ENCODE measurements at regions not wholly inside any gene's neighbourhood (a gene's known extent, or its start where the extent isn't known, plus 50 kb on each side); places are given as distances from the start of the nearest gene placed in this dataset.

DNA sequence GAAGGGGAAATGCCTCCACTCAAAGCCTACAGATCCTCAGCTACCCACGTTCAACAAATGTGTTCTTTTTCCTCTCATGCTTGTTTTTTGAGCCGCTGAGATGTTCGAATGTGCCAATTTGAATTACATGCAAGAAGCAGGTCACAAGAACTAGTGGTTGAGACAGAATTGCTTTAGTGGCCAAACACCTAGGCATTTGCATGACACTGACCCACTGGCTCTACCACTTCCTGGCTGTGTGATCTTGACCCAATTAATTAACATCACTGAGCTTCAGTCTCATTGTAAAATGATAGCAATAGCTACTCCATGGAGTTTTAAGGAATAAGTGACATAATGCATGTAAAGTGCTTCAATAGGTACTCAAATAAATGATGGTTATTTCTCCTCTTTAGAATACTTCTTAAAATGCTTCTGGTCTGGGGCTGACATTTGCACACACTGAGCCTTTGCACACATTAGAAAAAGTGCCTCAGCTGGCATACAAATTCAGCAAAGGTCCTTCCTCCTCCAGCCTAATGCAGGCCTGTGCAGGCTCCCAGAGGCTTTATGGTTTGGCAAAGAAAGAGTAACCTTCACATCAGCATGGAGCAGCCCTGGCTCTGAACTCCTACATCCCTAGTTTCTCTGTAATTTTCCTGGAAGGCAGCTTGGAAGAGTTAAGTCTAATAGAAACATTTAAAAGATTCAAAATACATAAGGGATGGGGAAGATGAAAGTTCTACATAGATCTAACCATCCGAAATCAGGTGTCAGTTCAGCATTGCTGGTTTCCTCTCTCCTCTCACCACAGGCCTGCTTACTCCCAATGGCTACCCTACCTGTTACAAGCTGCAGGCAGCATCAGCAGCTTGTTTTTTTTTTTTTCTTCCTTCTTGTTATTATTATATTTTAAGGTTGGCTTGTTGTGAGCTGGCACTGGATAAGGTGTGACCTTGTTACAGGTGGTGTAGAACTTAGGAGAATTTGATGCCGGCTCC, 107.4 kb downstream of the TBX19 start:
- TF ChIP-seq NFIC (IDR thresholded peaks at IDR 0.05) = no peak
- TF ChIP-seq, protein P1, sequence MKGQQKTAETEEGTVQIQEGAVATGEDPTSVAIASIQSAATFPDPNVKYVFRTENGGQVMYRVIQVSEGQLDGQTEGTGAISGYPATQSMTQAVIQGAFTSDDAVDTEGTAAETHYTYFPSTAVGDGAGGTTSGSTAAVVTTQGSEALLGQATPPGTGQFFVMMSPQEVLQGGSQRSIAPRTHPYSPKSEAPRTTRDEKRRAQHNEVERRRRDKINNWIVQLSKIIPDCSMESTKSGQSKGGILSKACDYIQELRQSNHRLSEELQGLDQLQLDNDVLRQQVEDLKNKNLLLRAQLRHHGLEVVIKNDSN (IDR thresholded peaks at IDR 0.05) = no peak
